ENCODE measurements at regions not wholly inside any gene's neighbourhood (a gene's known extent, or its start where the extent isn't known, plus 50 kb on each side); places are given as distances from the start of the nearest gene placed in this dataset.

DNA sequence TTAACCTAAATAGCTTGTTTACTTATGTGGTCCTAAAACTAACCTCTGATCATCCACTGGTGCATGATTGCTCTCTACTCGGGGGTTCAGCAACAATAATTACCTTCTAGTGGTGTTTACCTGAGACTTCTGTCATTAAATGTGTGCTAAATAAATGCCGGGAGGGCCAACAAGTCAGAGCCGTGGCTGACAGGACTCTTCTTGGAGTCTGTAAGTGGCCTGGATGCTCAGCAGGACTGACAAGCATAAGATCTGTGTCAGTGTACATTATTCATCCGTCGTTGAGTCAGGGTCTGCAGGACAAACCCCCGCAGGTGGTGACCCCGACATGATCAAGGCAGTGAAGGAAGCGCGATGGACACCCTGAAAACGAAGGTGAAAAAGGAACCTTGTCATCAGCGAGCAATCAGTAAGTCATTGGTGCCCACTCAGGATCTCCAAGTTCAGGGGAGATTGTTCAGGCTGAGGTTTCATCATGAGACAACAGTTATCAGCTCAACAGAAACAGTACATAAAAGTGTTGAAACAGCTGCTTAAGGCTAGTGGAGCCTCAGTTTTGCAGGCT, 1466.9 kb downstream of the UQCRFS1 start:
- TF ChIP-seq, protein P1, sequence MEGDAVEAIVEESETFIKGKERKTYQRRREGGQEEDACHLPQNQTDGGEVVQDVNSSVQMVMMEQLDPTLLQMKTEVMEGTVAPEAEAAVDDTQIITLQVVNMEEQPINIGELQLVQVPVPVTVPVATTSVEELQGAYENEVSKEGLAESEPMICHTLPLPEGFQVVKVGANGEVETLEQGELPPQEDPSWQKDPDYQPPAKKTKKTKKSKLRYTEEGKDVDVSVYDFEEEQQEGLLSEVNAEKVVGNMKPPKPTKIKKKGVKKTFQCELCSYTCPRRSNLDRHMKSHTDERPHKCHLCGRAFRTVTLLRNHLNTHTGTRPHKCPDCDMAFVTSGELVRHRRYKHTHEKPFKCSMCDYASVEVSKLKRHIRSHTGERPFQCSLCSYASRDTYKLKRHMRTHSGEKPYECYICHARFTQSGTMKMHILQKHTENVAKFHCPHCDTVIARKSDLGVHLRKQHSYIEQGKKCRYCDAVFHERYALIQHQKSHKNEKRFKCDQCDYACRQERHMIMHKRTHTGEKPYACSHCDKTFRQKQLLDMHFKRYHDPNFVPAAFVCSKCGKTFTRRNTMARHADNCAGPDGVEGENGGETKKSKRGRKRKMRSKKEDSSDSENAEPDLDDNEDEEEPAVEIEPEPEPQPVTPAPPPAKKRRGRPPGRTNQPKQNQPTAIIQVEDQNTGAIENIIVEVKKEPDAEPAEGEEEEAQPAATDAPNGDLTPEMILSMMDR (IDR thresholded peaks at IDR 0.05), result no peak
- TF ChIP-seq POLR2A (IDR thresholded peaks at IDR 0.05) (no peak), POLR2AphosphoS5 (IDR thresholded peaks at IDR 0.05) (no peak)
